ENCODE measurements at regions not wholly inside any gene's neighbourhood (a gene's known extent, or its start where the extent isn't known, plus 50 kb on each side); places are given as distances from the start of the nearest gene placed in this dataset.
"Not testable (repeated sequence)": the region's sequence is repeated elsewhere in the genome, so short reads cannot be mapped to it uniquely, and the experiment has no call there.

DNA sequence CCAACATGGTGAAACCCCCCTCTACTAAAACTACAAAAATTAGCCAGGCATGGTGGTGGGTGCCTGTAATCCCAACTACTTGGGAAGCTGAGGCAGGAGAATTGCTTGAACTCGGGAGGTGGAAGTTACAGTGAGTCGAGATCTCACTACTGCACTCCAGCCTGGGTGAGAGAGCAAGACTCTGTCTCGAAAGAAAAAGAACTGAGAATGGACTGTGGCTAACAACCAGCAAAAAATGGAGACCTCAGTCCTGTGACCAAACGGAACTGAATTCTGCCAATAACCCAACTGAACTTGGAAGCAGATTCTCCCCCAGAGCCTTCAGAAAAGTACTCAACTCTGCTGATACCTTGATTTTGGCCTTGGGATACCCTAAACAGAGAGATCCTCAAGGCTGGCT, 604.5 kb downstream of the DOK5 start:
- no peak overlapping the region for H3K27ac Mint-ChIP-seq (ENCODE audit: unreplicated experiment)
- H3K9me3 Mint-ChIP-seq (ENCODE audit: unreplicated experiment): no peaks in the 10 kb centered on the region
- BruUV-seq (replicated peaks): no TSS peak
- H3K4me3 ChIP-seq (ENCODE audit: low read depth, low read length): no peak overlapping the region
- no peaks in the 10 kb centered on the region for H3K27me3 Mint-ChIP-seq (ENCODE audit: insufficient read depth, unreplicated experiment)
- DNase-seq: no peak
- no peak overlapping the region for H3K4me3 Mint-ChIP-seq (ENCODE audit: unreplicated experiment)
- CTCF ChIA-PET: interaction anchor here (0.5 kb wide), 1 partner anchor 890 kb away, joined by 5 read pairs; no protein-coding TSS in a partner anchor
- H3K36me3 Mint-ChIP-seq (ENCODE audit: insufficient read depth, unreplicated experiment): no peaks in the 10 kb centered on the region
- H3K9me3 ChIP-seq: 0 out of 2 replicates have a peak, but pooled peaks cover 3% of the 10 kb centered on the region
- intact Hi-C loops (cut with micrococcal nuclease; ENCODE audit: unreplicated experiment): no loop called here
- no peaks in the 10 kb centered on the region for H3K36me3 ChIP-seq (ENCODE audit: control insufficient read depth, insufficient read depth, low read length)
- POLR2A ChIA-PET: no interaction called here
- H3K4me1 Mint-ChIP-seq (ENCODE audit: low read depth, unreplicated experiment): no peaks in the 10 kb centered on the region
- TF ChIP-seq, protein P1, sequence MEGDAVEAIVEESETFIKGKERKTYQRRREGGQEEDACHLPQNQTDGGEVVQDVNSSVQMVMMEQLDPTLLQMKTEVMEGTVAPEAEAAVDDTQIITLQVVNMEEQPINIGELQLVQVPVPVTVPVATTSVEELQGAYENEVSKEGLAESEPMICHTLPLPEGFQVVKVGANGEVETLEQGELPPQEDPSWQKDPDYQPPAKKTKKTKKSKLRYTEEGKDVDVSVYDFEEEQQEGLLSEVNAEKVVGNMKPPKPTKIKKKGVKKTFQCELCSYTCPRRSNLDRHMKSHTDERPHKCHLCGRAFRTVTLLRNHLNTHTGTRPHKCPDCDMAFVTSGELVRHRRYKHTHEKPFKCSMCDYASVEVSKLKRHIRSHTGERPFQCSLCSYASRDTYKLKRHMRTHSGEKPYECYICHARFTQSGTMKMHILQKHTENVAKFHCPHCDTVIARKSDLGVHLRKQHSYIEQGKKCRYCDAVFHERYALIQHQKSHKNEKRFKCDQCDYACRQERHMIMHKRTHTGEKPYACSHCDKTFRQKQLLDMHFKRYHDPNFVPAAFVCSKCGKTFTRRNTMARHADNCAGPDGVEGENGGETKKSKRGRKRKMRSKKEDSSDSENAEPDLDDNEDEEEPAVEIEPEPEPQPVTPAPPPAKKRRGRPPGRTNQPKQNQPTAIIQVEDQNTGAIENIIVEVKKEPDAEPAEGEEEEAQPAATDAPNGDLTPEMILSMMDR (IDR thresholded peaks at IDR 0.05; ENCODE audit: insufficient read depth in 1 of 2, low read depth in 1 of 2, low read length in 1 of 2, severe bottlenecking in 1 of 2, unreplicated experiment in 1 of 2): no peak
- H3K4me1 ChIP-seq: no peaks in the 10 kb centered on the region
- H3K27me3 ChIP-seq (replicated peaks; ENCODE audit: control insufficient read depth, insufficient read depth, low read length): no peaks in the 10 kb centered on the region

DNA sequence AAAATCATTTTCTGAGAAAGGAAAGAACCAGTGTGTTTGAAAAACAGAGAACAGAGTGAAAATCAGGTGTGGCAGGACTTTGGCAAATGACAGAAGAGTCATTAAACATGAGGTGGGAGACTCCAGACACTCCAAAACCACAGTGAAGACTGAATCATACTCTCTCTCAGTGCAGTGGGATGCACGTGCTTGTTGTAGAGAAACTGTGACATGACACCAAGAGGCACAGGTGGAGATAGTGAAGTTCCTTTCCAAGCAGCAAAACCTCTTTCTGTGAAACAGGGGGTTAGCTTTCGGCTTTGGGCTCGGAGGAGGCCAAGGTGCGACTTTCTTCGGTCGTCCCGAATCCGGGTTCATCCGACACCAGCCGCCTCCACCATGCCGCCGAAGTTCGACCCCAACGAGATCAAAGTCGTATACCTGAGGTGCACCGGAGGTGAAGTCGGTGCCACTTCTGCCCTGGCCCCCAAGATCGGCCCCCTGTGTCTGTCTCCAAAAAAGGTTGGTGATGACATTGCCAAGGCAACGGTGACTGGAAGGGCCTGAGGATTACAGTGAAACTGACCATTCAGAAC, 599.0 kb downstream of the DOK5 start:
- H3K4me1 Mint-ChIP-seq (ENCODE audit: low read depth, unreplicated experiment); H3K27me3 ChIP-seq (replicated peaks; ENCODE audit: control insufficient read depth, insufficient read depth, low read length); CTCF ChIA-PET; H3K4me1 ChIP-seq; H3K4me3 ChIP-seq (ENCODE audit: low read depth, low read length); H3K9me3 ChIP-seq; H3K27ac Mint-ChIP-seq (ENCODE audit: unreplicated experiment); intact Hi-C loops (cut with micrococcal nuclease; ENCODE audit: unreplicated experiment); H3K36me3 Mint-ChIP-seq (ENCODE audit: insufficient read depth, unreplicated experiment); H3K4me3 Mint-ChIP-seq (ENCODE audit: unreplicated experiment); H3K27me3 Mint-ChIP-seq (ENCODE audit: insufficient read depth, unreplicated experiment); POLR2A ChIA-PET; H3K36me3 ChIP-seq (ENCODE audit: control insufficient read depth, insufficient read depth, low read length); DNase-seq: not testable (repeated sequence)
- TSS peak; percentile 17 for BruUV-seq (replicated peaks)
- peaks cover 10% of the 10 kb centered on the region for H3K9me3 Mint-ChIP-seq (ENCODE audit: unreplicated experiment)

DNA sequence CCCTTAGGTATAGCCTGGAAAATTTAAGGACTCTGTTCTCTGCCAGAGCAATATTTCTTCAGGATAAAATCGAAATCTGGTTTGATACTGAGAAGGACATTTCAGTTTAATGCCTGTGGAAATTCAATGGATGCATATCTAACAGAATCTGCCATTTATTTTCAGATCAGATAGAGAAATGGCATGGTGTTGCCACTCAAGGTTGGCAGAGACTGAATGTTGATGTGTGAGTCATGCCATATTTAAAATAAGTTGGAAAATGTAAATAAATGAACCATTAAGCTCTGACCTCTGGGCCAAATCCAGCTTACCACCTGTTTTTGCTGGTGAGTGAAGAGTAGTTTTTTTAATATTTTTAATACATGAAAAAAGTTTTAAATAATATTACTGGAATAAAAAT, 594.6 kb downstream of the DOK5 start:
- no peak overlapping the region for H3K4me3 ChIP-seq (ENCODE audit: low read depth, low read length)
- H3K36me3 ChIP-seq (ENCODE audit: control insufficient read depth, insufficient read depth, low read length): no peaks in the 10 kb centered on the region
- no peaks in the 10 kb centered on the region; the same call in 1 of the 2 replicates for H3K9me3 ChIP-seq
- no peak for DNase-seq
- ChIA-PET POLR2A (no interaction called here), CTCF (no interaction called here)
- TF ChIP-seq, protein P1 (IDR thresholded peaks at IDR 0.05; ENCODE audit: insufficient read depth in 1 of 2, low read depth in 1 of 2, low read length in 1 of 2, severe bottlenecking in 1 of 2, unreplicated experiment in 1 of 2): no peak
- Mint-ChIP-seq H3K36me3 (ENCODE audit: insufficient read depth, unreplicated experiment) (no peaks in the 10 kb centered on the region), H3K27ac (ENCODE audit: unreplicated experiment) (no peak overlapping the region), H3K4me3 (ENCODE audit: unreplicated experiment) (no peak overlapping the region), H3K4me1 (ENCODE audit: low read depth, unreplicated experiment) (no peaks in the 10 kb centered on the region), H3K27me3 (ENCODE audit: insufficient read depth, unreplicated experiment) (peaks cover 2% of the 10 kb centered on the region), H3K9me3 (ENCODE audit: unreplicated experiment) (peaks cover 12% of the 10 kb centered on the region)
- intact Hi-C loops (cut with micrococcal nuclease; ENCODE audit: unreplicated experiment): no loop called here
- H3K4me1 ChIP-seq: no peaks in the 10 kb centered on the region
- no peaks in the 10 kb centered on the region for H3K27me3 ChIP-seq (replicated peaks; ENCODE audit: control insufficient read depth, insufficient read depth, low read length)
- no TSS peak for BruUV-seq (replicated peaks)

All from Caco-2 (cell line).